ENCODE measurements at regions not wholly inside any gene's neighbourhood (a gene's known extent, or its start where the extent isn't known, plus 50 kb on each side); places are given as distances from the start of the nearest gene placed in this dataset.

GRCh38 chr1:222107267-222107666, 365.4 kb upstream of the DUSP10 start:
- Histone ChIP-seq H4K8ac (replicated peaks; ENCODE audit: insufficient read length, low read depth, low read length) (no peak overlapping the region), H3K4me1 (ENCODE audit: insufficient read depth, low read length) (peaks cover 3% of the 10 kb centered on the region; the same call in 1 of the 2 replicates), H4K91ac (ENCODE audit: insufficient read length, low read depth, low read length) (no peak overlapping the region), H2BK12ac (ENCODE audit: insufficient read length, low read depth, low read length) (no peak overlapping the region), H3K23me2 (ENCODE audit: insufficient read length, low read depth, low read length, poor library complexity, severe bottlenecking) (no peaks in the 10 kb centered on the region), H2BK15ac (ENCODE audit: low read depth, low read length) (no peak overlapping the region), H3K56ac (ENCODE audit: insufficient read length, low read depth, low read length) (no peak overlapping the region), H3K23ac (ENCODE audit: insufficient read length, low read depth, low read length) (no peak overlapping the region), H2BK5ac (ENCODE audit: insufficient read length, low read length) (no peak overlapping the region), H3K4me2 (ENCODE audit: insufficient read depth, insufficient read length, low read length) (no peak overlapping the region), H3K18ac (ENCODE audit: insufficient read length, low read depth, low read length) (no peak overlapping the region), H3K27ac (ENCODE audit: insufficient read length, low read depth, low read length) (no peak overlapping the region), H3T11ph (ENCODE audit: low read length) (no peak overlapping the region), H2BK120ac (ENCODE audit: low read depth, low read length, poor library complexity, severe bottlenecking) (no peak overlapping the region), H2AFZ (ENCODE audit: low read length) (no peak overlapping the region), H3K79me1 (ENCODE audit: insufficient read depth, low read depth, low read length, poor library complexity, severe bottlenecking) (no peaks in the 10 kb centered on the region), H3K79me2 (ENCODE audit: insufficient read depth, low read length) (no peaks in the 10 kb centered on the region), H3K4ac (ENCODE audit: low read depth, low read length) (no peak overlapping the region), H3K9ac (ENCODE audit: extremely low read depth, insufficient read length, low read length) (no peak overlapping the region), H3K9me3 (ENCODE audit: control insufficient read depth, low read depth, low read length) (no peaks in the 10 kb centered on the region), H2AK5ac (ENCODE audit: insufficient read length, low read length) (no peak overlapping the region), H4K5ac (ENCODE audit: insufficient read length, low read depth, low read length) (no peak overlapping the region), H2BK20ac (ENCODE audit: low read depth, low read length, poor library complexity, severe bottlenecking) (no peak overlapping the region), H3K27me3 (ENCODE audit: insufficient read depth, low read length) (no peaks in the 10 kb centered on the region), H3K14ac (ENCODE audit: insufficient read depth, low read length) (no peak overlapping the region), H4K20me1 (ENCODE audit: control insufficient read depth, insufficient read depth, insufficient read length) (no peaks in the 10 kb centered on the region)
- no CpG with 5 or more reads among the region's 5 CpGs for WGBS (ENCODE audit: extremely low coverage, insufficient read length, low lambda C conversion rate)
- Mint-ChIP-seq H3K4me3 (no peak overlapping the region; a peak in 1 of 5 replicates), H3K36me3 (ENCODE audit: insufficient read depth in 1 of 3, low read depth in 3 of 3) (0 out of 7 replicates have a peak, but pooled peaks cover 0 to 4% (median 0%) of the 10 kb centered on the region in 3 experiments), H3K27me3 (ENCODE audit: low read depth) (no peaks in the 10 kb centered on the region; the same call in 1 of the 2 replicates), H3K4me1 (peaks cover 18 to 32% of the 10 kb centered on the region in 2 experiments), H3K27ac (no peak overlapping the region; a peak in 1 of 7 replicates), H3K9me3 (no peaks in the 10 kb centered on the region)
- DNase-seq, result no peak
- no peak for TF ChIP-seq CTCF (conservative IDR thresholded peaks at IDR 0.05)
